ENCODE measurements at regions not wholly inside any gene's neighbourhood (a gene's known extent, or its start where the extent isn't known, plus 50 kb on each side); places are given as distances from the start of the nearest gene placed in this dataset.
"Not testable (repeated sequence)": the region's sequence is repeated elsewhere in the genome, so short reads cannot be mapped to it uniquely, and the experiment has no call there.

DNA sequence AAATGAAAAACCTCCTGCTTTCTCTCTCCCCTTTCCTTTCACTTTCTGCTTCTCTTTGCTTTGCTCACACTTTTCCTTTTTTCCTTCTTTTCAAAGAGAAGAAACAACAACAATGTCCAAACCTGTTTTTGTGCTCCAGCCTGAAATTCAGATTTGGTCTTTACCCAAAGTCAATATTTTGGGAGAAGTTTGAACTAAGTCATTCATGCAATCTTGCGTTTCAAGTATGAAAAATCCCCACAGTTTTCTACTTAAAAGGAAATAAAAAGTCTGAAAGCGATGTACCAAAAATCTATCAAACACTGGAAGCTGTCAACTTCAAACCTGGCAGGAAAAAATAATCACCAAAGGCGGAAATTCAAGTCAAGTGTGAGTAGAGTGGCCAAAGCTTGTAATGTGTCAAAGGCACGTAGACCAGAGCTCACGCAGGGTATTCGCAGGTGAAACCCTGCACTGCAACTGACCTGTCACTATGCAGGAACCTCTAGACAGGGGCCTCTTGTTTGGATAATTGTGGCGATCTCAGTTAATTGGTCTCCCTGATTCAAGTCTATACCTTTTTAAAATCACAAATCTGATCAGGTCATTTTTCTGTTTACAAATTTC is 118.8 kb upstream of the GALNT15 start:
- no peak for ATAC-seq

GRCh38 chr3:16056217-16056616 is 118.3 kb upstream of the GALNT15 start:
- ATAC-seq: peak; percentile 74

DNA sequence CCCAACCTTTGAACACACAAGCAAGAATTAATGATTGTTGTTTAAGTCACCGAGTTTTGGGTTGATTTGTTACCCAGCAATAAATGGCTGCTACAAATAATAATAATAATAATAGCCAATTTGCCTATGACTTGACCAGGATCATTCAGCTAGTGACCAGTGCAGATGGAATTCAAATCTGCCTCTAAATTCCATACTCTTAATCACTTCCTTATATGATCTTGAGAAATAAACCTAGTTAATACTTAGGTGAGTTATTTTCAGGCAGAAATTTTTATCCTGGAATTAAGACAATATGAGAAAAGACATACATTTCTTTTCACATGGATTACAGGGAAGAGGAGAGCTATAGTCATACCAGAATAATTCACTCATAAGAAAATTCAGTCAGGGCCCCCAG is 116.0 kb upstream of the GALNT15 start:
- no peak for ATAC-seq

DNA sequence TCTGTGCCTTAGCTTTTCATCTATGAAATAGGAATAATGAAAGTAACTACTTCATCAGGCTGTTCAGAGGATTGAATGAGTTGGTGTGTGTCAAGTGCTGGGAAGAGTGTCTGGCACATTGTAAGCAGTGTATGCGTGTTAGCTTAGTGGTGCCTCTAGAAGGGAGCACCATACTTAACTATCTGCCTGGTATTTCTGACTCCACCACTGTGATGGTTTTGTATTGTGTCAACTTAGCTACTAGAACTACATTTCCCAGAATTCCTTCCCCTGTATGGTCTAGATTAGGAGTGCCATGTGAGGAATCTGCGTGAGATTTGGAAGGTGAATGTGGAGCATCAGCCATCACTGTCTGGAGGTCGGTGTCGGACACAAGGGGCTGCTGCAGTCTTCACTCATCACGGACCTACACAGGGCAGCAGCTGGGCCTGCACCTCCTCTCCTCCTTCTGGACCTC is 115.4 kb upstream of the GALNT15 start:
- no peak for ATAC-seq

- no peak for ATAC-seq
Measured at GRCh38 chr3:16059711-16060357, 114.6 kb upstream of the GALNT15 start.

GRCh38 chr3:16060358-16060852 is 114.1 kb upstream of the GALNT15 start:
- peak; percentile 49 for ATAC-seq

DNA sequence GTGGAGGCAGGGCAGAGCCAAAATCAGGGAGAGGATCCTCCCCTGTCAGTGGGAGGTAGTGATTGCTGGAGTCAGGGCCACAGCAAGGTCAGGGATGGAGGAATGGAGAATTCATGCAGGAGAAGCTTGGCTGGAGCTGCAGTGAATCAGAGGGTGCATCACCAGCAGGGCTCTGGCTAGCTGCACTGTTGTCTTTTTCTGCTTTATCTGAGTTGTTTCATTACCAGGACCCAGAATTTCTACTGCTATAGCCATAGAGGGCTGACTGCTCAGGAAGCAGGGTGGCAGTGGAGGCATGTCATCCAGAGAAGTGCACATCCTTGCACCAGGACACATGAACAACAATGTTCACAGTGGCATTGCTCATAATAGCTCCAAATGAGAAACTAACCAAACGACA is 113.5 kb upstream of the GALNT15 start:
- no peak for ATAC-seq

- ATAC-seq: no peak
Measured at GRCh38 chr3:16061491-16061890, 113.0 kb upstream of the GALNT15 start.

DNA sequence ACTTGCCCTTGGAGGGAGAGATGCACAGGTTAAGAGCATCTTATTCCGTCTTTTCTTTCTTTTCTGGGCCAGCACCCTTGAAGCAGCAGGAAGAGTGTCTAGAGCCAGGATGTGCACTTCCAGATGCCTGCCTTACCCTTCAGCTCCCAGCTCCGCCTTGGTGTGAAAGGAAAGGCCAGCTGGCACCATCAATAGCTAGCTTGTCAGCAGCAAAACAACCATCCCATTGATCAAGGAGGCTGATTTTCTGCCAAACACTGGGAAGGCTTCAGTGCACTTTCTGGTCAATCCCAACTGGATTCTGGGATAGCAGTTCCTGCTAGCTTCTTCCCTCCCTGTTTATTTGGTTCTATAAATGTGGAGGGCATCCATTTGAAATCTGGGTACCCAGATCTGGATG is 110.9 kb upstream of the GALNT15 start:
- ATAC-seq: no peak

GRCh38 chr3:16064642-16065414 is 109.7 kb upstream of the GALNT15 start:
- ATAC-seq: no peak

GRCh38 chr3:16066545-16066944 is 107.9 kb upstream of the GALNT15 start:
- ATAC-seq: no peak

- ATAC-seq: no peak
Measured at GRCh38 chr3:16066975-16067374, 107.5 kb upstream of the GALNT15 start.

DNA sequence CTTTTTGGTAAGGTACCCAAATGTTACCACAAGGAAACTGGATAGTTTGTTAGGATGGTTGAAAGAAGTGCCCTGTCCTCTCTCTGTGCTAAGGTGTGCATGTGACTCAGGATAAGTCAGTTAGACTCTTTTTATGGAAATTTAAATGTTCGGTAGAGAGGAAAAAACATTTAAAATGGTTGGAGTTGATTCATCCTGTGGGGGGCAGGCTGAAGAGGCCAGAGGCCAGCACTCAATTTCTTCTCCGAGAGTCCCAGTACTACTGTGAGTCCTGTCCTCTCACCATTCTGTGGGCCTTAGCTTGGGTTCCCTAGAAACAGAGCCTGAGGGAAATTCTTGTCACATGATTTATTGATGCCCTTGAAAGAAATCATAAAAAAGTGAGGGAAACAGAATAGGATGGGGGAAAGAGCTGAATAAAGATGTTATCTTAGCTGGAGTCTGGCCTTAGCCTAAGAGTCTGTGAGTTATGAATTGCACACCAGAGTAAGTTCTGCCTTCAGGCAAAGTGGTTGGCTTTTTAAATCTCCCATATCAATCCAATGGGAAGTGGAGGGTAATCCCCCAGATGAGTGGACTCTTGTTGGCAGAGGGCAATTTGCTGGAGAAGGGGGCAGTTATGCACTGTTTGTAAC is 106.5 kb upstream of the GALNT15 start:
- ATAC-seq: no peak

- peak; percentile 57 for ATAC-seq
Measured at GRCh38 chr3:16069149-16069922, 105.1 kb upstream of the GALNT15 start.

DNA sequence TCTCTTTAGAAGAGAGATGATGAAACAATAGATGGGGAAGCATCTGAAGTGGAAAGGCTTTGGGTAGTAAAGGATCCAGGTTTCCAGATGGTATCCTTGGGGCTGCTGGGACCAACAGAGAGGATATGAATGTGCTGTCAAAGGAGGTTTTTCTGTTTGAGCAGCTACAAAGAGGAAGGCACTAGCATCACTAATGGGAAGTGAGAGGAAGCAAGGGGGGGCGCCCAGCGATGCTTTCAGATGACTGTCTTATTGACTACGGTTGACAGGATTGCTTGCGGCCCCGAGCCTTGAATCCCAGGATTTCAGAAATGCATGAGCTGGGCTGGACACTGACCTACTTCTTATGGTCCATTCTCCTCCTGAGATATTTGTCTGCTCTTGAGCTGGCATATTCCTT is 103.8 kb upstream of the GALNT15 start:
- no peak for ATAC-seq

GRCh38 chr3:16071206-16071605 is 103.3 kb upstream of the GALNT15 start:
- ATAC-seq: no peak

DNA sequence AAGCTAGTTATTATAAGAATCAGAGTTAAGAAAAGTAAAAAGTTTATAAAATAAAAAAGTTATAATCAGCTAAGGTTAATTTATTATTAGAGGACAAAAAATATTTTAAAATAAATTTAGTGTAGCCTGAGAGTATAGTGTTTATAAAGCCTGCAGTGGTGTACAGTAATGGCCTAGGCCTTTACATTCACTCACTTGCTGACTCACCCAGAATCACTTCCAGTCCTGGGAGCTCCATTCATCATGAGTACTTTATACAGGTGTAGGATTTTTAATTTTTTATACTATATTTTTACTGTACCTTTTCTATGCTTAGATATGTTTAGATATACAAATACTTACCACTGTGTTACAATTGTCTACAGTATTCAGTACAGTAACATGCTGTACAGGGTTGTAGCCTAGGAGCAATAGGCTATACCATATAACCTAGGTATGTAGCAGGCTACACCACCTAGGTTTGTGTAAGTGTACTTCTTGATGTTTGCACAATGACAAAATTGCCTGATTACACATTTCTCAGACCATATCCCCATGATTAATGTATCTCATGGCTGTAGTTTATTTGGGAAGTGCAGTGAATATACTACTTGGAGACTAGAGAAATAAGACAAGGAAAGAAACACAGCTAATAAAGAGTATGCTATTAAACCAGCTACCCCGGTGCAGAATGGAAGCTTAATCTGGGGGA is 101.9 kb upstream of the GALNT15 start:
- ATAC-seq: peak; percentile 50

- ATAC-seq: no peak
Measured at GRCh38 chr3:16073203-16073602, 101.3 kb upstream of the GALNT15 start.

- not testable (repeated sequence) for ATAC-seq
Measured at GRCh38 chr3:16073990-16074671, 100.3 kb upstream of the GALNT15 start.

DNA sequence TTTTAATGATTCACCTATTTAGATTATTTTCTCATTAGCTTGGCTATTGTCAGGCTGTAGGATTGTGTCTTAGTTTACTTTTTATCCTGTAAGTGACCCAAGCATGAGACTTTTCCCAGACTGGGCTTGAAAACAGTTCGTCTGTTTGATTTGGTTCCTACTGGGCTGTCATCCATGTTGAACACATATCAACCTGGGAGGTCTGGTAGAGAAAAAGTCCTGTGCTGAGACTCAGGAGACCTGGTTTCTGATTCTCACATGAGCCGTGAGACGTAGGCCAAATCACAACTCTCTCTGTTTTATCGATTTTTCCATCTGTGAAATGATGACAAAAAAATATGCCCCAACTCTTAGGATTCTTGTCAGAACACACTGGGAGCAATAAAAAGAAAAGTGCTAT is 98.8 kb upstream of the GALNT15 start:
- no peak for ATAC-seq

GRCh38 chr3:16076564-16076963 is 97.9 kb upstream of the GALNT15 start:
- no peak for ATAC-seq
